HG03442 (cell line): ENCODE measurements at regions not wholly inside any gene's neighbourhood (a gene's known extent, or its start where the extent isn't known, plus 50 kb on each side); places are given as distances from the start of the nearest gene placed in this dataset.
A peak's percentile ranks its signal among the peaks of the same experiment; 100 is the strongest.
"Not testable (repeated sequence)": the region's sequence is repeated elsewhere in the genome, so short reads cannot be mapped to it uniquely, and the experiment has no call there.

Experiments
- ATAC-seq: cut with Tn5 transposase; IDR thresholded peaks from one replicate; pipeline ENCODE4 v1.9.1; 2021; ENCODE audit warnings: mild to moderate bottlenecking, moderate library complexity; ENCODE audit not compliant: unreplicated experiment

- ATAC-seq, result peak; percentile 78
Measured at GRCh38 chr3:87621667-87622066, 345.3 kb upstream of the POU1F1 start.

DNA sequence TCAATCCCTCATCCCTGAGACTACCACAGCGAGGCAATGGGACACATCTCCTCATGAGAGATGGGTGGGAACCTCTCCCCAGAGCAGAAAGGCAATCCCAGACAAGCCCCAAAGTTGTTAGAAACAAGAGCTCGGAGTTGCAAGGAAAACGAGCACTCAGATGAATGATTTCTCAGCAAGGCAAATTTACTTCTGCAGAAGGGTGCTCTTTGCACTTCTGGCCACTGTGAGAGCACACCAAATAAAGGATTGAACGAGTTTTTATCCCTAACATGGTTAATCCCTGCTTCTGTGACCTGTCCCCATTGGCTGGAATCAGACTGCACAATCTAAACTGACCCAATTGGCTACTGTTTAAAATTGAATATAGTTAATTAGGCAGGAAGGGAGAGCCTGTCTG is 339.1 kb upstream of the POU1F1 start:
- no peak for ATAC-seq

DNA sequence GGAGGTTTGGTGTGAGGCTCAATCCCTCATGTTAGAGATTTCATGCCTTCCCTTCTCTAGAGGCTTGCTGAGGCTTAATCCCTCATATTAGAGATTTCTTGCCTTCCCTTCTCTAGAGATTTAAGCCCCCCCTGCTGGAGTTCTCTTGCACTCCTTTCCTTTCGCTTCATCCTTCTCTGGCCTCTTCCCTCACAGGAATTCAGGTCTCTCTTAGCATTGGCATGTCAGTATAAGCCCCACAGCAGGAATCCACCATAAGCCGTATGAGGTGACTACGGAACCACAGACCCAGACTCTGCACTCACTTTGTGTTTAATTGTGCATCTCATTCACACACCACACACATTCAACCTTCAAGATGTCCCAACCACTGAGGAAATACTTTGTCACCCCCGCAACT is 338.6 kb upstream of the POU1F1 start:
- no peak for ATAC-seq

- no peak for ATAC-seq
Measured at GRCh38 chr3:87607234-87607633, 330.9 kb upstream of the POU1F1 start.

GRCh38 chr3:87595798-87596197 is 319.4 kb upstream of the POU1F1 start:
- ATAC-seq, result no peak

GRCh38 chr3:87581240-87581639 is 304.9 kb upstream of the POU1F1 start:
- no peak for ATAC-seq

DNA sequence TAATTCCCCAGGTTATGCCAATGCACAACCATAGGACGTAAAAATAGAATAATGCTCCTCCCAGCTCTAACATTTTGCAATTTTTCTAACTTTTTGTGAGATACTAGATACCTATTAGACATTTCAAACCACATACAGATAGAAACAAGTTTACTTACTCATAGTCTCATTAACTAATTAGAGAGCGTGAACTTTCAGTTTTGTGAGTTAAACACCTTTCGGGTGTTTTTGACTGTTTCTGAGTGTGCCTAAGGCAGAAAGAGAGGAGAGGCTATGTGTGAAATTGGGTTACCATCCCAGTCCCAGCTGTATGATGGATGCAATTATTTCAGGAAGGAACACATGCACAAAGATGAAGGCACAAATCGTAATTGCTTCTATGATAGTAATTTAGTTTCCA is 300.4 kb upstream of the POU1F1 start:
- ATAC-seq, result no peak

DNA sequence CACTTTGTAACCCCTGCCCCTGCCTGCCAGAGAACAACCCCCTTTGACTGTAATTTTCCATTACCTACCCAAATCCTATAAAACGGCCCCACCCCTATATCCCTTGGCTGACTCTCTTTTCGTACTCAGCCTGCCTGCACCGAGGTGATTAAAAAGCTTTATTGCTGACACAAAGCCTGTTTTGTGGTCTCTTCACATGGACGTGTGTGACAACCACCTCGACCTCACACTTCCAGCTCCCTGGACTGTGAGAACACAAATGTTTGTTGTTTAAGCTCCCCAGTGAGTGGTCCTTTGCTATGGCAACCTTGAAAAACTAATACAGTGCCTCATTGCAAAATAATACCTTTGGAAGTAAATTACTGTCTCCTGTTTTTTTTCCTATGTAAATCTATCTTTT is 299.2 kb upstream of the POU1F1 start:
- ATAC-seq, result no peak

- no peak for ATAC-seq
Measured at GRCh38 chr3:87568331-87568730, 291.9 kb upstream of the POU1F1 start.

DNA sequence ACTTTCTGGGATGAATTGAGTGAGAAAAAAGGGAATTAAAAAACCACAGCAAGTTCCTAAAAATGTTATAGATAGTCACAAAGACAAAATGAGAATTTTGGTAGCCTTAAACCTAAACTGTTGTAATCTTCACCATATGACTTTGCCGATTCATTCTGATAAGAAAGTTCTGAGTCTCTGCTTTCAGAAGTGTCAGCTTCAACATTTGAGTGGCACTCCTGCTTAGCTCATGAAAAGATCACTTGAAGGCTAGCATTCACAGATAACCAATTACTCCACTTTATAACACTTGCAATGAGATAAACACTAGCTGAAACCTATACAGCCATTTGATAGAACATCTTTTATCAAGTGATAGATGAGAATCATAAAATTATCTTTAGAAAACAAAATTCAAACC is 288.1 kb upstream of the POU1F1 start:
- no peak for ATAC-seq

DNA sequence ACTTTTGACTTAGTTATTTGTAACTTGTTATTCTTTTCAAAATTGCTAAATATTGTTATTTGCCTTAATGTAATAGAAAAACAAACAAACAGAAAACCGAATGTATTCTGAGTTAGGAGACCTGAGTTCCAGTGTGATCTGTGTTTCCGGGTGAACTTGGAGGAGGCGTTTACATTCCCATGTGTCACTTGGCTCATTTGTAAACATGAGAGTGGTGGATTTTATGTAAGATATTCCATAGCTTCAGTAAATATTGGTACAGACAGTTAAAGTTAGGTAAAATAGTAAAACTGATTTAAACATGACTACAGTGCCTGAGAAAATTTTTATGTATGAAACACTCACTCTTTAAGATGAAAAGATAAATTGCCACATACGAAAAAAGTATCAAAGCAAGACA is 287.3 kb upstream of the POU1F1 start:
- ATAC-seq, result no peak

DNA sequence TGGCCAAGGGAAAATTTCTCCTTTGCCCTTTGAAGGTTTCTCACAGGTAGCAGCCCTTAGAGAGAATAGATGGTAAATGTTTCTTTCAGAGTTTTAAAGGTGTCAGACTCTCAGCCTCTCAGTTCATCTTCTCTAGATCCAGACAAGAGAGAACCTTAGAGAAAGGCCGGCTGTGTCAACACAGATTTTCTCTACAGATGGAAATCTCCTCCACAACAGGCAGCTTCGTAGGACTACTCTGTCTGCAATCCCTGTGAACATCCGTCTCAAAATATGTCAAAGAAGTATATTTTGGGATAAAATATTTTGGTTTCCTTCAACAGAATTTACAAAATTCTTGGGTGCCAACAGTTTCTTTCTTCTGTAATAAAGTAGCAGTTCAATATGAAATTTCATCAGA is 282.1 kb upstream of the POU1F1 start:
- ATAC-seq, result no peak

- ATAC-seq, result no peak
Measured at GRCh38 chr3:87555290-87555689, 278.9 kb upstream of the POU1F1 start.

- ATAC-seq, result no peak
Measured at GRCh38 chr3:87553058-87553457, 276.7 kb upstream of the POU1F1 start.

GRCh38 chr3:87550892-87551291 is 274.5 kb upstream of the POU1F1 start:
- ATAC-seq, result no peak

DNA sequence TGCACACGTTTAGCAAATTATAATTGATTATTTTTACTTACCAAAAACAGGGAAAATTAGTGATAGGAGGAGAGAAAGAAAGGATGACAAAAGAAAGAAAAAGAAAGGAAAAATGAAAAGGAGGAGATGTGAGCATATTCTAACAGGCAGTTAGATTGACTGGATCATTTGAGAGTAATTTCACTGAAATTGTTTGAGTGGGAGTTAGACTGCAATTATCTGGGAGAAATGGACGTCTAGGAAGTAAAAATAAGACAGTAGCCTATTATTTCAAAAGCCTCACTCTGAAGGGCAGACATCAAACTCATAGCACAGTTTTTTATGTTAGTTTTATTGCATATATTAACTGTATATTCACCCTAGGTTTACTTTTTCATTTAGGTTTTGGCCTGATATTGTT is 272.8 kb upstream of the POU1F1 start:
- ATAC-seq, result no peak

- ATAC-seq, result no peak
Measured at GRCh38 chr3:87548271-87548670, 271.9 kb upstream of the POU1F1 start.

GRCh38 chr3:87546216-87546615 is 269.8 kb upstream of the POU1F1 start:
- no peak for ATAC-seq

DNA sequence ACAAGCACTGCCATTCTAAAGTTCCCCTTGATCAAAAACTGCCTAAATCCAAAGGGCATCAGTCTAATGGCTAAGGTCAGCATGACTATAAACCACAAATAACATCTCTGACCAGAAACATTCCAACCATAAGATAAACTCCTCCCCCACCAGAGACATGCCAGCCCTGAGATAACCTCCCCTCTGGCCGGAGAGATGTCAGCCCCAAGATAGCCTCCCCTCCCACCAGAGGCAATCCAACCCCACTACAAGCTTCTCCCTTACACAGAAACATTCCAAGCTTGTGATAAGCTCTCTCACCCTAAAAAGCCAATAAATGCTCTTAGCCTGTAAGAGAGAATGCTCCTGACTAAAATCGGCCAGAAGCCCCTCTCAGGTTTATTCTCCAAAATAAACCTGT is 267.0 kb upstream of the POU1F1 start:
- not testable (repeated sequence) for ATAC-seq

DNA sequence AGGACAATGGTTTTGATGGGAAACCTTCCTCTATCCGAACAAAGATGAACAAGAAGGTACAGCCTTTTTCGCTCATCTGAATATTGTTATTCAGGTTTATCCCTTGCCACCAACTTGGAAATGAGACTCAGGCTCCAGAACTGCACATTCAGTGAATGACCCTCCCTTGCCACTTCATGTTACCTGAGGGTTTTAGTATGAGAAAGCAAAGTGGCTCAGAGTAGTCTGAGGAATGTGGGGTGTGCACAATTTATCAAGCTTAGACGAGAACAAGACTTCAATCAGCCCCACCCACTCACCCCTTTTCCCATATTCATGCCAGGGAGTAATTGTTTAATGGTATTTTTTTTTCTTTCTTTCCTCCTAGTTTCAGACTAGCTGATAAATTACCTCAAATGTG is 265.3 kb upstream of the POU1F1 start:
- no peak for ATAC-seq

- not testable (repeated sequence) for ATAC-seq
Measured at GRCh38 chr3:87538722-87539121, 262.3 kb upstream of the POU1F1 start.

DNA sequence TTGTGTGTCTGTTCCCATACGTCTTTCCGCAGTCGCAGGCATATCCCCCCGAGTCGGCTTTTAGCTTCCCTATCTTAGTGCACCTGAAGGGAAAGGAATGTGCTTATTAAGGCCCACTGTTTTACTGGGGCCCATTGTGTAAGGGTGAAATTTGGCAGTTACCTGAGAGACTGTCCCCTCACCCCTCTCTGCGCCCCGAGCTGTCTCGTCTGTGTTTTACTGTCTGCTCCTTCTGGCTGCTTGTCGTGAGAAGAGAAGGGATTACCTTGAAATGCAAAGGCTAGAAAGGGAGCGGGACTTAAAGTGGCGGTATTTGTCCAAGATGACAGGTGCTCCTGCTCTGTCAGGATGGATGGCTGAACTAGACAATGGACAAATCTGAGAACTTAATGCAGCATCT is 233.0 kb upstream of the POU1F1 start:
- ATAC-seq, result no peak

DNA sequence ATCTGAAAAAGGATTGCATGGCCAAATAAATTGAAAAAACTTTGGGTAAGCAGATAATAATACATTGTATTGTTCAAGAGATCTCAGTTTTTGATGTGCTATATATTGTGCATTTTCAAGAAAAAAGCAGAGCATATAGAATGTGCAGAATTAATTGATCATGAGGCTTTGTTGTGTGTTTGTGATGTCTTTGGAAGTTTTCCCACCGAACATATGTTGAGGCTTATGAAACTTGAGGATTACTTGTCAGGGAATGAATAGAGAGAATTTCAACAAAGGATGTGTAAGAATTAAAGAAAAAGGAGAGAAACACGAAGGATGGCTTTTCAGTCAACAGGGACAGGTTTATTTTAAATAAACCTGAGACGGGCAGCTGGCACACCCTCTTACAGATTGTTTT is 232.5 kb upstream of the POU1F1 start:
- ATAC-seq, result no peak

GRCh38 chr3:87507753-87508152 is 231.4 kb upstream of the POU1F1 start:
- ATAC-seq, result no peak
